ENCODE measurements at regions not wholly inside any gene's neighbourhood (a gene's known extent, or its start where the extent isn't known, plus 50 kb on each side); places are given as distances from the start of the nearest gene placed in this dataset.

GRCh38 chr4:58600290-58600689 lies 1490.1 kb upstream of the IGFBP7 start:
- Histone ChIP-seq H3K36me3 (ENCODE audit: control insufficient read depth in 2 of 2, extremely low read depth in 1 of 2, insufficient read depth in 2 of 2, low read length in 2 of 2) (no peaks in the 10 kb centered on the region), H3K27ac (ENCODE audit: insufficient read depth, low read depth, low read length) (no peak overlapping the region), H3K9me1 (replicated peaks; ENCODE audit: control insufficient read depth, extremely low read depth, insufficient read depth, low read length) (no peaks in the 10 kb centered on the region), H3K27me3 (ENCODE audit: control insufficient read depth in 2 of 2, insufficient read depth in 2 of 2, low read length in 2 of 2) (no peaks in the 10 kb centered on the region), H3K4me1 (ENCODE audit: control insufficient read depth, extremely low read depth, insufficient read depth, low read length) (no peaks in the 10 kb centered on the region), H3K9ac (replicated peaks; ENCODE audit: extremely low read depth, insufficient read depth, low read length) (no peak overlapping the region), H3K4me2 (ENCODE audit: insufficient read depth, low read length) (no peak overlapping the region), H4K20me1 (replicated peaks; ENCODE audit: control insufficient read depth, extremely low read depth, insufficient read depth, low read length) (no peaks in the 10 kb centered on the region), H3K79me2 (ENCODE audit: control insufficient read depth, insufficient read depth, low read length) (no peaks in the 10 kb centered on the region), H3K9me3 (replicated peaks; ENCODE audit: control insufficient read depth, insufficient read depth, low read length) (no peaks in the 10 kb centered on the region), H3K4me3 (replicated peaks in 1 of 3; ENCODE audit: insufficient read depth in 1 of 3, low read depth in 1 of 3, low read length in 3 of 3) (no peak overlapping the region), H2AFZ (ENCODE audit: low read depth, low read length) (no peak overlapping the region)
- FAIRE-seq (no peak), DNase-seq (ENCODE audit: low read depth, low spot score) (no peak)
- intact Hi-C loops (cut with micrococcal nuclease) (no loop called here), dilution Hi-C loops (cut with MboI; ENCODE audit: extremely low pct_ligation_motif_present, low sequenced_read_pairs) (no loop called here)
- BruUV-seq (replicated peaks) = no TSS peak
- ChIA-PET POLR2A (no interaction called here), CTCF (no interaction called here)
- no peak for TF ChIP-seq MAX (IDR thresholded peaks at IDR 0.05; ENCODE audit: insufficient read depth, insufficient read length)
- no peak for TF ChIP-seq FOS (IDR thresholded peaks at IDR 0.05; ENCODE audit: borderline replicate concordance, insufficient read depth, low read length)
- no peak for TF ChIP-seq POLR2A (IDR thresholded peaks at IDR 0.05; ENCODE audit: low read depth, low read length)
- no peak for TF ChIP-seq POLR2AphosphoS5 (IDR thresholded peaks at IDR 0.05; ENCODE audit: insufficient read depth, low read depth, low read length)
- TF ChIP-seq JUN (IDR thresholded peaks at IDR 0.05; ENCODE audit: borderline replicate concordance, insufficient read depth, insufficient read length, low read depth) = no peak
- TF ChIP-seq EZH2 (IDR thresholded peaks at IDR 0.05; ENCODE audit: borderline replicate concordance, low read depth, low read length, severe bottlenecking) = no peak
- TF ChIP-seq, protein P1, sequence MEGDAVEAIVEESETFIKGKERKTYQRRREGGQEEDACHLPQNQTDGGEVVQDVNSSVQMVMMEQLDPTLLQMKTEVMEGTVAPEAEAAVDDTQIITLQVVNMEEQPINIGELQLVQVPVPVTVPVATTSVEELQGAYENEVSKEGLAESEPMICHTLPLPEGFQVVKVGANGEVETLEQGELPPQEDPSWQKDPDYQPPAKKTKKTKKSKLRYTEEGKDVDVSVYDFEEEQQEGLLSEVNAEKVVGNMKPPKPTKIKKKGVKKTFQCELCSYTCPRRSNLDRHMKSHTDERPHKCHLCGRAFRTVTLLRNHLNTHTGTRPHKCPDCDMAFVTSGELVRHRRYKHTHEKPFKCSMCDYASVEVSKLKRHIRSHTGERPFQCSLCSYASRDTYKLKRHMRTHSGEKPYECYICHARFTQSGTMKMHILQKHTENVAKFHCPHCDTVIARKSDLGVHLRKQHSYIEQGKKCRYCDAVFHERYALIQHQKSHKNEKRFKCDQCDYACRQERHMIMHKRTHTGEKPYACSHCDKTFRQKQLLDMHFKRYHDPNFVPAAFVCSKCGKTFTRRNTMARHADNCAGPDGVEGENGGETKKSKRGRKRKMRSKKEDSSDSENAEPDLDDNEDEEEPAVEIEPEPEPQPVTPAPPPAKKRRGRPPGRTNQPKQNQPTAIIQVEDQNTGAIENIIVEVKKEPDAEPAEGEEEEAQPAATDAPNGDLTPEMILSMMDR (IDR thresholded peaks at IDR 0.05; ENCODE audit: extremely low read depth in 1 of 2, insufficient read depth in 1 of 2, low read depth in 1 of 2, low read length in 2 of 2) = no peak
- no peak for TF ChIP-seq MYC (IDR thresholded peaks at IDR 0.05; ENCODE audit: low read depth, low read length)
- TF ChIP-seq GATA2 (IDR thresholded peaks at IDR 0.05; ENCODE audit: insufficient read depth, insufficient read length, low read depth, low read length) = no peak

Measured in endothelial cell of umbilical vein (primary cell).